ENCODE measurements at regions not wholly inside any gene's neighbourhood (a gene's known extent, or its start where the extent isn't known, plus 50 kb on each side); places are given as distances from the start of the nearest gene placed in this dataset.

GRCh38 chr11:122059565-122059964 lies 56.5 kb downstream of the BLID start:
- TF ChIP-seq POLR2A (IDR thresholded peaks at IDR 0.05) (no peak), CTCF (IDR thresholded peaks at IDR 0.05) (no peak)

Measured in adrenal gland (tissue), 5 donors.